CD4-positive, alpha-beta T cell (primary cell): ENCODE measurements at regions not wholly inside any gene's neighbourhood (a gene's known extent, or its start where the extent isn't known, plus 50 kb on each side); places are given as distances from the start of the nearest gene placed in this dataset.

Source experiments
- ATAC-seq: fragments of 200-7000 bp; cut with Tn5 transposase; one replicate; pipeline ENCODE4 v1.10.0; 2022; ENCODE audit warnings: mild to moderate bottlenecking; ENCODE audit not compliant: poor library complexity
- CTCF ChIA-PET: fragments of 350-600 bp; sonication (Branson Sonifier 250); formaldehyde crosslinking; loops from one replicate; lab custom pipeline; 2021; ENCODE audit warnings: antibody characterized with exemption, inconsistent platforms; lab: Charles Lee
- POLR2A ChIA-PET: fragments of 350-600 bp; sonication (Branson Sonifier 250); formaldehyde crosslinking; loops from one replicate; lab custom pipeline; 2021; ENCODE audit warnings: antibody characterized with exemption, inconsistent platforms; lab: Charles Lee
- DNase-seq, 14 experiments: peaks; one replicate each; pipeline ENCODE4 v3.0.0-alpha.2; 2013 to 2020; ENCODE audit warnings: mixed read lengths in 2 of 14
- H3K27ac ChIP-seq, 2 donors: one replicate each; pipeline versions ENCODE4 v1.5.1 to v1.7.0; 2013; ENCODE audit warnings: low read length in 2 of 2, low read depth in 1 of 2, mild to moderate bottlenecking in 1 of 2
- H3K27me3 ChIP-seq, 2 experiments: 1 replicate in 1 of 2; 2 replicates in 1 of 2; pipeline versions ENCODE4 v1.6.1 to v1.7.0; 2013; ENCODE audit warnings: low read length in 2 of 2, control low read depth in 1 of 2, mild to moderate bottlenecking in 1 of 2, moderate library complexity in 1 of 2; ENCODE audit not compliant: insufficient read depth in 2 of 2, control insufficient read depth in 1 of 2
- H3K36me3 ChIP-seq: one replicate; pipeline ENCODE4 v1.6.1; 2013; ENCODE audit warnings: low read length, control low read depth; ENCODE audit not compliant: insufficient read depth
- H3K4me1 ChIP-seq: one replicate; pipeline ENCODE4 v1.6.1; 2013; ENCODE audit warnings: low read length, control low read depth; ENCODE audit not compliant: insufficient read depth
- H3K4me3 ChIP-seq: one replicate; pipeline ENCODE4 v1.5.1; 2013; ENCODE audit warnings: mild to moderate bottlenecking, low read length, moderate library complexity
- H3K9me3 ChIP-seq, 2 experiments: 1 replicate in 1 of 2; 2 replicates in 1 of 2; pipeline versions ENCODE4 v1.6.1 to v1.7.0; 2013; ENCODE audit warnings: low read length in 2 of 2, mild to moderate bottlenecking in 2 of 2, control low read depth in 1 of 2, moderate library complexity in 1 of 2; ENCODE audit not compliant: control insufficient read depth in 1 of 2, insufficient read depth in 1 of 2
- H3K27ac Mint-ChIP-seq: one replicate; pipeline ENCODE4 v1.8.0; 2020; ENCODE audit warnings: mixed read lengths
- H3K27me3 Mint-ChIP-seq: one replicate; pipeline ENCODE4 v1.8.0; 2021; ENCODE audit warnings: mixed read lengths
- H3K36me3 Mint-ChIP-seq: one replicate; pipeline ENCODE4 v1.8.0; 2021; ENCODE audit warnings: low read depth, mixed read lengths
- H3K4me1 Mint-ChIP-seq: one replicate; pipeline ENCODE4 v1.8.0; 2021; ENCODE audit warnings: low read depth, mixed read lengths
- H3K4me3 Mint-ChIP-seq: one replicate; pipeline ENCODE4 v1.8.0; 2020; ENCODE audit warnings: mild to moderate bottlenecking, mixed read lengths
- H3K9me3 Mint-ChIP-seq: one replicate; pipeline ENCODE4 v1.8.0; 2020; ENCODE audit warnings: mixed read lengths
- CTCF ChIP-seq: fragments of 200-600 bp; IDR thresholded peaks from one replicate; pipeline ENCODE4 v1.8.0; 2022; ENCODE audit warnings: antibody characterized with exemption, mild to moderate bottlenecking
- intact Hi-C, 2 experiments: fragments of 100-400 bp; cut with DNase I in 1 of 2; cut with micrococcal nuclease in 1 of 2; formaldehyde crosslinking; loops; one replicate each; pipeline versions ENCODE4 v1.15.1 to v1.9.0; 2023 to 2025; cut with DNase I, micrococcal nuclease

GRCh38 chr3:189567322-189567721, 63.9 kb upstream of the TP63 start:
- Histone ChIP-seq H3K4me3 (no peak overlapping the region), H3K4me1 (no peaks in the 10 kb centered on the region), H3K9me3 (no peaks in the 10 kb centered on the region), H3K27me3 (no peaks in the 10 kb centered on the region), H3K36me3 (no peaks in the 10 kb centered on the region), H3K27ac (no peak overlapping the region)
- CTCF ChIA-PET = interaction anchor here (1.4 kb wide), 1 partner anchor 28 kb away, joined by 3 read pairs; no protein-coding TSS in a partner anchor
- no peak overlapping the region for H3K27ac Mint-ChIP-seq
- no peak for DNase-seq
- H3K27me3 Mint-ChIP-seq = no peaks in the 10 kb centered on the region
- peaks cover 11% of the 10 kb centered on the region for H3K4me1 Mint-ChIP-seq
- no peak for TF ChIP-seq CTCF
- intact Hi-C loops = no loop called here
- no peaks in the 10 kb centered on the region for H3K9me3 Mint-ChIP-seq
- POLR2A ChIA-PET = no interaction called here
- H3K36me3 Mint-ChIP-seq = no peaks in the 10 kb centered on the region
- H3K4me3 Mint-ChIP-seq = no peak overlapping the region
- no peak for ATAC-seq

GRCh38 chr3:189567766-189568420, 63.3 kb upstream of the TP63 start:
- Histone ChIP-seq H3K27me3 (no peaks in the 10 kb centered on the region), H3K4me1 (no peaks in the 10 kb centered on the region), H3K36me3 (no peaks in the 10 kb centered on the region), H3K4me3 (no peak overlapping the region), H3K9me3 (no peaks in the 10 kb centered on the region), H3K27ac (no peak overlapping the region)
- H3K27me3 Mint-ChIP-seq = no peaks in the 10 kb centered on the region
- H3K36me3 Mint-ChIP-seq = no peaks in the 10 kb centered on the region
- intact Hi-C loops = no loop called here
- ChIA-PET POLR2A (no interaction called here), CTCF (interaction anchor here (1.4 kb wide), 1 partner anchor 28 kb away, joined by 3 read pairs; no protein-coding TSS in a partner anchor)
- TF ChIP-seq CTCF = no peak
- no peaks in the 10 kb centered on the region for H3K9me3 Mint-ChIP-seq
- no peak overlapping the region for H3K4me3 Mint-ChIP-seq
- no peak overlapping the region for H3K27ac Mint-ChIP-seq
- H3K4me1 Mint-ChIP-seq = peaks cover 14% of the 10 kb centered on the region
- ATAC-seq (no peak), DNase-seq (no peak)

DNA sequence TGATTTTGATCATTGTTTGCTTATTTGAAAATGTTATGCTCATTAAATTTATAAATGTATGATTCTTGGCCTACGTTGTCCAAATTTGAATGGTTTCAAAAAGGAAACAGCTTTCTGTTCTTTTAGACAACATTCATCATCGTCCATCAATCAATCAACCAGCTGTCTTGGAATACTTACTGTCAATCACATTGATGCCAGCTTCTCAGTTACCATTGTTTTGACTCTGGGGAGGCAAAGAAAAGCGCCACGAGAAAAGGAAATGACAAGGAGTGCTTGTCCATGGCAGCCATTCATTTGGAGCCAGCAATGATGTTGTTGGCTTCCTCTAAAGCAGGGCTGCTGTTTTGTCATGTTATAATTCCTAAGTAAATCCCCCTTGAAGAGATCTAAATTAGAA, 62.2 kb upstream of the TP63 start:
- Mint-ChIP-seq H3K4me1 (peaks cover 14% of the 10 kb centered on the region), H3K4me3 (no peak overlapping the region), H3K36me3 (no peaks in the 10 kb centered on the region), H3K9me3 (no peaks in the 10 kb centered on the region), H3K27me3 (no peaks in the 10 kb centered on the region), H3K27ac (no peak overlapping the region)
- H3K36me3 ChIP-seq = no peaks in the 10 kb centered on the region
- no peaks in the 10 kb centered on the region for H3K27me3 ChIP-seq
- H3K4me3 ChIP-seq = no peak overlapping the region
- intact Hi-C loops = no loop called here
- H3K4me1 ChIP-seq = no peaks in the 10 kb centered on the region
- no peaks in the 10 kb centered on the region for H3K9me3 ChIP-seq
- TF ChIP-seq CTCF = no peak
- no peak overlapping the region for H3K27ac ChIP-seq
- DNase-seq (no peak), ATAC-seq (no peak)
- POLR2A ChIA-PET = no interaction called here
- CTCF ChIA-PET = no interaction called here
